Transverse colon (tissue), 4 donors: ENCODE measurements at regions not wholly inside any gene's neighbourhood (a gene's known extent, or its start where the extent isn't known, plus 50 kb on each side); places are given as distances from the start of the nearest gene placed in this dataset.

ENCODE experiments used
- DNase-seq: peaks from one replicate; pipeline ENCODE4 v3.0.0-alpha.2; 2019
- H3K27ac ChIP-seq, 4 donors: fragments of 200-600 bp; sonication (generic); 2 replicates each; pipeline ENCODE4 v1.5.1; 2016 to 2018; ENCODE audit warnings: inconsistent platforms in 4 of 4
- H3K27me3 ChIP-seq: fragments of 200-600 bp; sonication (generic); 2 replicates; pipeline ENCODE4 v1.5.1; 2017; ENCODE audit warnings: inconsistent platforms
- H3K36me3 ChIP-seq, 4 donors: fragments of 200-600 bp; sonication (generic); 2 replicates each; pipeline ENCODE4 v1.5.1; 2017 to 2019; ENCODE audit warnings: inconsistent platforms in 4 of 4
- H3K4me1 ChIP-seq, 4 donors: fragments of 200-600 bp; sonication (generic); 2 replicates each; pipeline ENCODE4 v1.5.1; 2017 to 2020; ENCODE audit warnings: inconsistent platforms in 4 of 4
- H3K4me3 ChIP-seq, 4 donors: fragments of 200-600 bp; sonication (generic); 1 replicate in 1 of 4; 2 replicates in 3 of 4; pipeline versions ENCODE4 v1.5.1 to v1.6.1; 2017 to 2019; ENCODE audit warnings: inconsistent platforms in 4 of 4
- H3K9me3 ChIP-seq, 2 donors: fragments of 200-600 bp; sonication (generic); 2 replicates each; pipeline ENCODE4 v1.5.1; 2017 to 2019; ENCODE audit warnings: inconsistent platforms in 2 of 2
- CTCF ChIP-seq, 5 experiments: fragments of 200-600 bp in 3 of 5; fragments of 450-650 bp in 2 of 5; sonication (generic) in 3 of 5; IDR thresholded peaks; 1 replicate in 2 of 5; 2 replicates in 3 of 5; pipeline ENCODE4 v1.5.1; 2016 to 2017; ENCODE audit warnings: antibody characterized with exemption in 5 of 5, inconsistent platforms in 3 of 5, mild to moderate bottlenecking in 2 of 5, moderate library complexity in 1 of 5
- EP300 ChIP-seq: sonication (generic); formaldehyde crosslinking; IDR thresholded peaks from one replicate; pipeline ENCODE4 v1.6.1; 2017; ENCODE audit warnings: antibody characterized with exemption, low read depth
- POLR2A ChIP-seq: fragments of 450-650 bp; IDR thresholded peaks from one replicate; pipeline ENCODE4 v1.6.1; 2016; ENCODE audit warnings: antibody characterized with exemption, mild to moderate bottlenecking, moderate library complexity
- POLR2AphosphoS5 ChIP-seq, 3 donors: sonication (generic); formaldehyde crosslinking; IDR thresholded peaks; one replicate each; pipeline ENCODE4 v1.6.1; 2016; ENCODE audit warnings: antibody characterized with exemption in 3 of 3
- WGBS, 2 donors: methylation state at CpG; one replicate each; pipeline ENCODE4 v1.1.5; 2018; ENCODE audit warnings: low coverage in 1 of 2; 5-methylcytosine and 5-hydroxymethylcytosine counted together
- in situ Hi-C, 4 donors: fragments of 200-750 bp; cut with MboI; loops; one replicate each; pipeline versions ENCODE4 v1.15.0 to v1.15.1; 2017; ENCODE audit warnings: low sequenced_read_pairs in 3 of 4, low pct_ligation_motif_present in 1 of 4, low pct_unique_long_range_greater_than_20kb in 1 of 4
- intact Hi-C: fragments of 100-400 bp; cut with DNase I; formaldehyde crosslinking; loops from one replicate; pipeline ENCODE4 v1.15.1; 2023; ENCODE audit warnings: low total_unique reads

- TF ChIP-seq POLR2AphosphoS5 (IDR thresholded peaks at IDR 0.05) (no peak), POLR2A (no peak), CTCF (IDR thresholded peaks at IDR 0.05) (no peak), EP300 (no peak)
- Histone ChIP-seq H3K27me3 (no peaks in the 10 kb centered on the region), H3K27ac (no peak overlapping the region), H3K4me1 (no peaks in the 10 kb centered on the region), H3K36me3 (no peaks in the 10 kb centered on the region), H3K4me3 (no peak overlapping the region), H3K9me3 (no peaks in the 10 kb centered on the region)
- in situ Hi-C loops (loop anchor here in 1 of 4 donors (25.0 kb wide), 1 partner anchor 113 kb away; no protein-coding TSS in a partner anchor), intact Hi-C loops (no loop called here)
- no peak for DNase-seq
Measured at GRCh38 chr12:79525357-79525756, 165.4 kb downstream of the PAWR start.

GRCh38 chr12:79524507-79525148, 166.1 kb downstream of the PAWR start:
- H3K4me1 ChIP-seq, result no peaks in the 10 kb centered on the region
- no peak for TF ChIP-seq POLR2AphosphoS5 (IDR thresholded peaks at IDR 0.05)
- TF ChIP-seq EP300, result no peak
- no peak for TF ChIP-seq POLR2A
- TF ChIP-seq CTCF (IDR thresholded peaks at IDR 0.05), result no peak
- WGBS, 2 donors, result 48 to 78% methylated on average over 3 to 6 of the region's 6 CpGs
- no peak overlapping the region for H3K4me3 ChIP-seq
- no peak for DNase-seq
- H3K27me3 ChIP-seq, result no peaks in the 10 kb centered on the region
- H3K36me3 ChIP-seq, result no peaks in the 10 kb centered on the region
- H3K27ac ChIP-seq, result no peak overlapping the region
- in situ Hi-C loops, result loop anchor here in 1 of 4 donors (25.0 kb wide), 1 partner anchor 112 kb away; no protein-coding TSS in a partner anchor
- intact Hi-C loops, result no loop called here
- no peaks in the 10 kb centered on the region for H3K9me3 ChIP-seq

GRCh38 chr12:79522989-79523386, 167.8 kb downstream of the PAWR start:
- H3K4me1 ChIP-seq, result no peaks in the 10 kb centered on the region
- H3K4me3 ChIP-seq, result no peak overlapping the region
- WGBS, 2 donors, result 84 to 94% methylated on average over 2 of the region's 2 CpGs
- intact Hi-C loops, result no loop called here
- no peaks in the 10 kb centered on the region for H3K9me3 ChIP-seq
- no peaks in the 10 kb centered on the region for H3K27me3 ChIP-seq
- TF ChIP-seq POLR2AphosphoS5 (IDR thresholded peaks at IDR 0.05) (no peak), EP300 (no peak), CTCF (IDR thresholded peaks at IDR 0.05) (no peak), POLR2A (no peak)
- H3K36me3 ChIP-seq, result no peaks in the 10 kb centered on the region
- DNase-seq, result no peak
- H3K27ac ChIP-seq, result no peak overlapping the region
- in situ Hi-C loops, result no loop called here

GRCh38 chr12:79522257-79522988, 168.3 kb downstream of the PAWR start:
- Histone ChIP-seq H3K36me3 (no peaks in the 10 kb centered on the region), H3K4me1 (no peaks in the 10 kb centered on the region), H3K4me3 (no peak overlapping the region), H3K27ac (no peak overlapping the region), H3K27me3 (no peaks in the 10 kb centered on the region), H3K9me3 (no peaks in the 10 kb centered on the region)
- in situ Hi-C loops, result no loop called here
- TF ChIP-seq POLR2AphosphoS5 (IDR thresholded peaks at IDR 0.05), result no peak
- DNase-seq, result no peak
- intact Hi-C loops, result no loop called here
- WGBS, 2 donors, result 63 to 76% methylated on average over 10 to 11 of the region's 11 CpGs
